ENCODE measurements at regions not wholly inside any gene's neighbourhood (a gene's known extent, or its start where the extent isn't known, plus 50 kb on each side); places are given as distances from the start of the nearest gene placed in this dataset.

DNA sequence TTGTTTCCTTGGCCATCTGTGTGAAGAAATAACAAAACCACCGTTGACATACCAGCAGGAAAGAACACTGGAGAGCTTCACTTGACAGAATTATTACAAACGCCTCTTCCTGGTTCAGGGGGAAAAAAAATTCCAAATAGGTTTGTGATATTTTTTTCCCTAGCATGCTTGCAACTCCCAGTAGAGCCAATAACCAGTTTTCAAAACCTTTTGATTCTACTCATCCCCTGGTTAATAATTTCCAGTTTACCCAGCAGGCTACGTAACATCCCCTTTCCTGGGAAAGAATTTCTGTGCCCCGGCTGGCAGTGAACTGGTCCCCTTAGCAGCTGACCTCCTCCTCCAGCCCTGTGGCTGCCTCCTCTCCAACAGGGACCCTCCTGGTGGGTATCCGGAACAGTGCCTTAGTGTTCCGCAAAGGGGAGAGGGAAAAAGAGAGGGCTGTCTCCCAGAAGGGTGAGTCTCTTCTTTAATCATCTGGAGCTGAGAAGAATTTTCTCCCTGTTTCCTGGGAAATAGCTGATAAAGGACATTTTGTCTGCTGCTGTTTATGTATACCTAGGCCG is 72.8 kb upstream of the BOD1 start (continued):
- TF ChIP-seq SNAI1 (CRISPR knock-in tag; IDR thresholded peaks at IDR 0.05; ENCODE audit: borderline replicate concordance) = no peak
- TF ChIP-seq NR2C2 (CRISPR knock-in tag; IDR thresholded peaks at IDR 0.05; ENCODE audit: borderline replicate concordance) = no peak
- TF ChIP-seq ZNF619 (CRISPR knock-in tag; IDR thresholded peaks at IDR 0.05) = no peak
- TF ChIP-seq, protein P1, sequence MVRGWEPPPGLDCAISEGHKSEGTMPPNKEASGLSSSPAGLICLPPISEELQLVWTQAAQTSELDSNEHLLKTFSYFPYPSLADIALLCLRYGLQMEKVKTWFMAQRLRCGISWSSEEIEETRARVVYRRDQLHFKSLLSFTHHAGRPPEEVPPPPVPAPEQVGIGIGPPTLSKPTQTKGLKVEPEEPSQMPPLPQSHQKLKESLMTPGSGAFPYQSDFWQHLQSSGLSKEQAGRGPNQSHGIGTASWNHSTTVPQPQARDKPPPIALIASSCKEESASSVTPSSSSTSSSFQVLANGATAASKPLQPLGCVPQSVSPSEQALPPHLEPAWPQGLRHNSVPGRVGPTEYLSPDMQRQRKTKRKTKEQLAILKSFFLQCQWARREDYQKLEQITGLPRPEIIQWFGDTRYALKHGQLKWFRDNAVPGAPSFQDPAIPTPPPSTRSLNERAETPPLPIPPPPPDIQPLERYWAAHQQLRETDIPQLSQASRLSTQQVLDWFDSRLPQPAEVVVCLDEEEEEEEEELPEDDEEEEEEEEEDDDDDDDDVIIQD (CRISPR knock-in tag; IDR thresholded peaks at IDR 0.05; ENCODE audit: low read depth) = peak; percentile 66
- no peak for TF ChIP-seq ZNF343 (CRISPR knock-in tag; IDR thresholded peaks at IDR 0.05)
- no peak for TF ChIP-seq ZBTB7A (CRISPR knock-in tag; IDR thresholded peaks at IDR 0.05)
- TF ChIP-seq HDAC2 (CRISPR knock-in tag; IDR thresholded peaks at IDR 0.05) = 0 out of 2 replicates have a peak, but pooled peaks have one; percentile 39
- no peak for TF ChIP-seq ZFAT (CRISPR knock-in tag; conservative IDR thresholded peaks at IDR 0.05)
- TF ChIP-seq, protein P2, sequence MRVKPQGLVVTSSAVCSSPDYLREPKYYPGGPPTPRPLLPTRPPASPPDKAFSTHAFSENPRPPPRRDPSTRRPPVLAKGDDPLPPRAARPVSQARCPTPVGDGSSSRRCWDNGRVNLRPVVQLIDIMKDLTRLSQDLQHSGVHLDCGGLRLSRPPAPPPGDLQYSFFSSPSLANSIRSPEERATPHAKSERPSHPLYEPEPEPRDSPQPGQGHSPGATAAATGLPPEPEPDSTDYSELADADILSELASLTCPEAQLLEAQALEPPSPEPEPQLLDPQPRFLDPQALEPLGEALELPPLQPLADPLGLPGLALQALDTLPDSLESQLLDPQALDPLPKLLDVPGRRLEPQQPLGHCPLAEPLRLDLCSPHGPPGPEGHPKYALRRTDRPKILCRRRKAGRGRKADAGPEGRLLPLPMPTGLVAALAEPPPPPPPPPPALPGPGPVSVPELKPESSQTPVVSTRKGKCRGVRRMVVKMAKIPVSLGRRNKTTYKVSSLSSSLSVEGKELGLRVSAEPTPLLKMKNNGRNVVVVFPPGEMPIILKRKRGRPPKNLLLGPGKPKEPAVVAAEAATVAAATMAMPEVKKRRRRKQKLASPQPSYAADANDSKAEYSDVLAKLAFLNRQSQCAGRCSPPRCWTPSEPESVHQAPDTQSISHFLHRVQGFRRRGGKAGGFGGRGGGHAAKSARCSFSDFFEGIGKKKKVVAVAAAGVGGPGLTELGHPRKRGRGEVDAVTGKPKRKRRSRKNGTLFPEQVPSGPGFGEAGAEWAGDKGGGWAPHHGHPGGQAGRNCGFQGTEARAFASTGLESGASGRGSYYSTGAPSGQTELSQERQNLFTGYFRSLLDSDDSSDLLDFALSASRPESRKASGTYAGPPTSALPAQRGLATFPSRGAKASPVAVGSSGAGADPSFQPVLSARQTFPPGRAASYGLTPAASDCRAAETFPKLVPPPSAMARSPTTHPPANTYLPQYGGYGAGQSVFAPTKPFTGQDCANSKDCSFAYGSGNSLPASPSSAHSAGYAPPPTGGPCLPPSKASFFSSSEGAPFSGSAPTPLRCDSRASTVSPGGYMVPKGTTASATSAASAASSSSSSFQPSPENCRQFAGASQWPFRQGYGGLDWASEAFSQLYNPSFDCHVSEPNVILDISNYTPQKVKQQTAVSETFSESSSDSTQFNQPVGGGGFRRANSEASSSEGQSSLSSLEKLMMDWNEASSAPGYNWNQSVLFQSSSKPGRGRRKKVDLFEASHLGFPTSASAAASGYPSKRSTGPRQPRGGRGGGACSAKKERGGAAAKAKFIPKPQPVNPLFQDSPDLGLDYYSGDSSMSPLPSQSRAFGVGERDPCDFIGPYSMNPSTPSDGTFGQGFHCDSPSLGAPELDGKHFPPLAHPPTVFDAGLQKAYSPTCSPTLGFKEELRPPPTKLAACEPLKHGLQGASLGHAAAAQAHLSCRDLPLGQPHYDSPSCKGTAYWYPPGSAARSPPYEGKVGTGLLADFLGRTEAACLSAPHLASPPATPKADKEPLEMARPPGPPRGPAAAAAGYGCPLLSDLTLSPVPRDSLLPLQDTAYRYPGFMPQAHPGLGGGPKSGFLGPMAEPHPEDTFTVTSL (CRISPR knock-in tag; IDR thresholded peaks at IDR 0.05; ENCODE audit: borderline replicate concordance) = peak; percentile 33; the same call in 1 of the 2 replicates
- no peak for TF ChIP-seq ZFP90 (CRISPR knock-in tag; IDR thresholded peaks at IDR 0.05; ENCODE audit: borderline replicate concordance)
- no peak for TF ChIP-seq ZNF841 (CRISPR knock-in tag; IDR thresholded peaks at IDR 0.05; ENCODE audit: borderline replicate concordance)
- no peak for TF ChIP-seq ZFP36L2 (CRISPR knock-in tag; IDR thresholded peaks at IDR 0.05)
- peak; percentile 43; the same call in 1 of the 2 replicates for TF ChIP-seq SOX5 (CRISPR knock-in tag; IDR thresholded peaks at IDR 0.05; ENCODE audit: borderline replicate concordance)
- TF ChIP-seq CEBPB (IDR thresholded peaks at IDR 0.05; ENCODE audit: borderline replicate concordance, low read depth, low read length) = no peak
- 0 out of 2 replicates have a peak, but pooled peaks have one; percentile 39 for TF ChIP-seq PITX1 (CRISPR knock-in tag; IDR thresholded peaks at IDR 0.05)
- no peak for TF ChIP-seq ZSCAN29 (CRISPR knock-in tag; conservative IDR thresholded peaks at IDR 0.05)
- TF ChIP-seq ZNF558 (CRISPR knock-in tag; IDR thresholded peaks at IDR 0.05; ENCODE audit: borderline replicate concordance) = no peak
- TF ChIP-seq IKZF1 (IDR thresholded peaks at IDR 0.05) = no peak
- no peak for TF ChIP-seq YEATS4 (CRISPR knock-in tag; IDR thresholded peaks at IDR 0.05; ENCODE audit: borderline replicate concordance)
- no peak for TF ChIP-seq SMARCE1 (IDR thresholded peaks at IDR 0.05; ENCODE audit: borderline replicate concordance)
- 0 out of 2 replicates have a peak, but pooled peaks have one; percentile 46 for TF ChIP-seq IRF2 (CRISPR knock-in tag; IDR thresholded peaks at IDR 0.05)

Measured in HepG2 (cell line).